Panc1 (cell line): ENCODE measurements at regions not wholly inside any gene's neighbourhood (a gene's known extent, or its start where the extent isn't known, plus 50 kb on each side); places are given as distances from the start of the nearest gene placed in this dataset.

Source experiments
- ATAC-seq: fragments of 200-7000 bp; cut with Tn5 transposase; 2 replicates; pipeline ENCODE4 v1.9.1; 2020; ENCODE audit warnings: mild to moderate bottlenecking, moderate library complexity
- BruUV-seq: library from RNA; stranded (reverse); fragments of 400-500 nt; replicated peaks from 2 replicates; lab custom pipeline; 2021; lab: Mats Ljungman, UMichigan
- CTCF ChIA-PET: fragments of 300-600 bp; sonication (Branson Sonifier 250); formaldehyde crosslinking; loops from one replicate; lab custom pipeline; 2022; ENCODE audit warnings: antibody characterized with exemption; lab: Charles Lee
- POLR2A ChIA-PET: fragments of 300-600 bp; sonication (Branson Sonifier 250); formaldehyde crosslinking; loops from one replicate; lab custom pipeline; 2022; ENCODE audit warnings: antibody characterized with exemption; lab: Charles Lee
- DNase-seq: peaks from one replicate; pipeline ENCODE4 v3.0.0-alpha.2; 2010; ENCODE audit warnings: low read depth, low spot score
- H3K27ac ChIP-seq: 2 replicates; pipeline ENCODE4 v1.5.1; 2011; ENCODE audit warnings: mild to moderate bottlenecking, low read length, inconsistent platforms
- H3K27me3 ChIP-seq: fragments of 200-500 bp; sonication (Bioruptor generic); 2 replicates; pipeline ENCODE4 v1.6.0; 2014; ENCODE audit warnings: low read length, inconsistent platforms; ENCODE audit not compliant: control insufficient read depth, insufficient read depth
- H3K36me3 ChIP-seq: fragments of 200-500 bp; sonication (Bioruptor generic); 2 replicates; pipeline ENCODE4 v1.5.1; 2014; ENCODE audit warnings: inconsistent platforms, mild to moderate bottlenecking, low read length, moderate library complexity; ENCODE audit not compliant: control insufficient read depth, insufficient read depth
- H3K4me1 ChIP-seq: 2 replicates; pipeline ENCODE4 v1.5.1; 2011; ENCODE audit warnings: inconsistent platforms, mild to moderate bottlenecking, low read length, moderate library complexity; ENCODE audit not compliant: control insufficient read depth, insufficient read depth
- H3K4me3 ChIP-seq, 2 experiments: 2 replicates each; pipeline ENCODE4 v1.5.1; 2011 to 2012; ENCODE audit warnings: low read depth in 2 of 2, low read length in 2 of 2, mild to moderate bottlenecking in 2 of 2, inconsistent platforms in 1 of 2, moderate library complexity in 1 of 2
- H3K9me3 ChIP-seq: fragments of 200-500 bp; sonication (Bioruptor generic); 2 replicates; pipeline ENCODE4 v1.5.1; 2014; ENCODE audit warnings: low read depth, mild to moderate bottlenecking, inconsistent platforms, low read length, moderate library complexity; ENCODE audit not compliant: control insufficient read depth, insufficient read depth
- REST ChIP-seq, 2 experiments: IDR thresholded peaks; 2 replicates each; pipeline ENCODE4 v1.6.1; 2011 to 2012; ENCODE audit warnings: low read depth in 2 of 2, control low read depth in 1 of 2, low read length in 1 of 2, mild to moderate bottlenecking in 1 of 2, moderate library complexity in 1 of 2; ENCODE audit not compliant: insufficient read depth in 1 of 2
- TCF7L2 ChIP-seq: IDR thresholded peaks from 2 replicates; pipeline ENCODE4 v1.6.1; 2011; ENCODE audit warnings: mild to moderate bottlenecking, low read depth, low read length, inconsistent platforms
- in situ Hi-C: cut with HindIII; loops from 2 replicates; pipeline ENCODE4 v1.10.0; 2016; ENCODE audit warnings: low sequenced_read_pairs, low pct_unique_long_range_greater_than_20kb
- intact Hi-C: fragments of 100-400 bp; cut with micrococcal nuclease; formaldehyde crosslinking; loops from one replicate; pipeline ENCODE4 v1.10.0; 2022; ENCODE audit not compliant: unreplicated experiment

- H3K27ac ChIP-seq, result no peak overlapping the region
- intact Hi-C loops, result no loop called here
- no TSS peak for BruUV-seq
- in situ Hi-C loops, result no loop called here
- no peaks in the 10 kb centered on the region for H3K4me1 ChIP-seq
- no peak for DNase-seq
- ChIA-PET POLR2A (no interaction called here), CTCF (no interaction called here)
- no peaks in the 10 kb centered on the region for H3K27me3 ChIP-seq
- ATAC-seq, result no peak
- no peaks in the 10 kb centered on the region for H3K9me3 ChIP-seq
- H3K4me3 ChIP-seq, result no peak overlapping the region
- TF ChIP-seq REST (IDR thresholded peaks at IDR 0.05; ENCODE audit: insufficient read depth in 1 of 2, low read depth in 2 of 2, low read length in 1 of 2), result no peak
- no peaks in the 10 kb centered on the region for H3K36me3 ChIP-seq
Measured at GRCh38 chr4:130203571-130203970, 1107.6 kb downstream of the C4orf33 start.

GRCh38 chr4:130210864-130211263, 1114.9 kb downstream of the C4orf33 start:
- intact Hi-C loops (no loop called here), in situ Hi-C loops (no loop called here)
- Histone ChIP-seq H3K27me3 (no peaks in the 10 kb centered on the region), H3K4me3 (no peak overlapping the region), H3K4me1 (no peaks in the 10 kb centered on the region), H3K27ac (no peak overlapping the region), H3K36me3 (no peaks in the 10 kb centered on the region), H3K9me3 (no peaks in the 10 kb centered on the region)
- POLR2A ChIA-PET, result no interaction called here
- ATAC-seq, result peak; percentile 84; the same call in 1 of the 2 replicates
- no peak for DNase-seq
- CTCF ChIA-PET, result no interaction called here
- TF ChIP-seq REST (IDR thresholded peaks at IDR 0.05; ENCODE audit: insufficient read depth in 1 of 2, low read depth in 2 of 2, low read length in 1 of 2), result no peak
- BruUV-seq, result no TSS peak

GRCh38 chr4:130214268-130214667, 1118.3 kb downstream of the C4orf33 start:
- no peak overlapping the region for H3K27ac ChIP-seq
- H3K27me3 ChIP-seq, result no peaks in the 10 kb centered on the region
- no peaks in the 10 kb centered on the region for H3K9me3 ChIP-seq
- no peaks in the 10 kb centered on the region for H3K4me1 ChIP-seq
- no peak overlapping the region for H3K4me3 ChIP-seq
- CTCF ChIA-PET, result no interaction called here
- TF ChIP-seq TCF7L2 (no peak), REST (IDR thresholded peaks at IDR 0.05; ENCODE audit: insufficient read depth in 1 of 2, low read depth in 2 of 2, low read length in 1 of 2) (no peak)
- POLR2A ChIA-PET, result no interaction called here
- no peak for DNase-seq
- intact Hi-C loops, result no loop called here
- no peak for ATAC-seq
- no TSS peak for BruUV-seq
- H3K36me3 ChIP-seq, result no peaks in the 10 kb centered on the region
- in situ Hi-C loops, result no loop called here
